Upper lobe of right lung (tissue), 1 donor: ENCODE measurements at regions not wholly inside any gene's neighbourhood (a gene's known extent, or its start where the extent isn't known, plus 50 kb on each side); places are given as distances from the start of the nearest gene placed in this dataset.

Source experiments
- ATAC-seq: fragments of 200-7000 bp; cut with Tn5 transposase; one replicate; pipeline ENCODE4 v1.9.1; 2020; ENCODE audit warnings: mild to moderate bottlenecking, moderate library complexity
- DNase-seq: peaks from one replicate; pipeline ENCODE4 v3.0.0-alpha.2; 2020
- H3K27ac ChIP-seq: fragments of 200-600 bp; one replicate; pipeline ENCODE4 v1.8.0; 2022
- H3K27me3 ChIP-seq: fragments of 200-600 bp; one replicate; pipeline ENCODE4 v1.8.0; 2022; ENCODE audit warnings: mild to moderate bottlenecking
- H3K36me3 ChIP-seq: fragments of 200-600 bp; one replicate; pipeline ENCODE4 v1.8.0; 2022
- H3K4me1 ChIP-seq: fragments of 200-600 bp; one replicate; pipeline ENCODE4 v1.8.0; 2022
- H3K4me3 ChIP-seq: fragments of 200-600 bp; one replicate; pipeline ENCODE4 v1.8.0; 2022; ENCODE audit warnings: mild to moderate bottlenecking
- H3K9me3 ChIP-seq: fragments of 200-600 bp; one replicate; pipeline ENCODE4 v1.8.0; 2022
- CTCF ChIP-seq: fragments of 200-600 bp; IDR thresholded peaks from one replicate; pipeline ENCODE4 v1.8.0; 2022; ENCODE audit warnings: antibody characterized with exemption
- intact Hi-C: fragments of 100-400 bp; cut with DNase I; formaldehyde crosslinking; loops from one replicate; pipeline ENCODE4 v1.11.0; 2022
- donor health status: DM: no; HTN: yes; CAD: no; lungs with severe emphysema.

- Histone ChIP-seq H3K27ac (no peak overlapping the region), H3K4me1 (peaks cover 3% of the 10 kb centered on the region), H3K4me3 (no peak overlapping the region), H3K36me3 (no peaks in the 10 kb centered on the region), H3K27me3 (no peaks in the 10 kb centered on the region), H3K9me3 (no peaks in the 10 kb centered on the region)
- no peak for ATAC-seq
- no peak for TF ChIP-seq CTCF
- intact Hi-C loops = no loop called here
- no peak for DNase-seq
Measured at GRCh38 chr4:125393825-125394224, 79.1 kb downstream of the FAT4 start.

GRCh38 chr4:125397226-125397625 is 82.5 kb downstream of the FAT4 start:
- Histone ChIP-seq H3K4me1 (peaks cover 3% of the 10 kb centered on the region), H3K27ac (no peak overlapping the region), H3K36me3 (no peaks in the 10 kb centered on the region), H3K9me3 (no peaks in the 10 kb centered on the region), H3K4me3 (no peak overlapping the region), H3K27me3 (no peaks in the 10 kb centered on the region)
- TF ChIP-seq CTCF = no peak
- intact Hi-C loops = no loop called here
- ATAC-seq = no peak
- DNase-seq = no peak

DNA sequence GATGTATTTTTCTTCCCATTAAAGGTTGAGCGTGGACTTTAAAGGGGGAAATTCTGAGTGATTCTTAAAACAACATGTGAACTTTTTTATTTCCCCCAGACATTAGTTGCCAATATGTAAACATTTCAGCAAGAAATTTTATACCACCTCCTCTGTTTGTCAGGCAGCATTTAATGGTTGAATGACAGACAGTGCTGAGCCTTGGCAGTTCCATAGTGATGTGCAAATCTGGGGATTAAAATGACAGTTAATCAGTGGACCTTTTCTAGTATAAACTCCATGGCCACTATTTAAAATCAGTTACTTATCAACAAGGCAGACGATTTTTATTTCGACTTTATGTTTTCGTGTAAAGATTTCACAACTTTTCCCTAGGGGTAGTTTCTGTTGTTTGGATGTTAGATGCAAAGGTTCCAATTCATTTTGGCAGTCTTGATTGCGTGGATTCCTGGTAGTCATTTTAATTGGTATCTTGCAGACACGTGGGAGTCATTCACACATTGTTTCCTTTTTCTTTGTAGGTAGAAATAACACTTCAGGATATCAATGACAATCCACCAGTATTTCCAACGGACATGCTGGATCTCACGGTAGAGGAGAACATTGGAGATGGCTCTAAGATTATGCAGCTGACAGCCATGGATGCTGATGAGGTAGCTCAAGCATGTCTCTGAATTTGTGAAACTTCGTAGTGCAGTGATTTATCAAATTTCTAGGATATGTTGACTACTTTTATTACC is 83.7 kb downstream of the FAT4 start:
- Histone ChIP-seq H3K27ac (no peak overlapping the region), H3K4me1 (no peaks in the 10 kb centered on the region), H3K27me3 (no peaks in the 10 kb centered on the region), H3K4me3 (no peak overlapping the region), H3K9me3 (no peaks in the 10 kb centered on the region), H3K36me3 (no peaks in the 10 kb centered on the region)
- no peak for TF ChIP-seq CTCF
- DNase-seq = no peak
- ATAC-seq = no peak
- intact Hi-C loops = no loop called here

GRCh38 chr4:125400756-125401155 is 86.0 kb downstream of the FAT4 start:
- DNase-seq (no peak), ATAC-seq (no peak)
- Histone ChIP-seq H3K4me3 (no peak overlapping the region), H3K27me3 (no peaks in the 10 kb centered on the region), H3K4me1 (no peaks in the 10 kb centered on the region), H3K27ac (no peak overlapping the region), H3K36me3 (no peaks in the 10 kb centered on the region), H3K9me3 (no peaks in the 10 kb centered on the region)
- intact Hi-C loops = no loop called here
- TF ChIP-seq CTCF = no peak

GRCh38 chr4:125401784-125402183 is 87.0 kb downstream of the FAT4 start:
- intact Hi-C loops = no loop called here
- no peak for TF ChIP-seq CTCF
- ATAC-seq = no peak
- no peak overlapping the region for H3K27ac ChIP-seq
- no peaks in the 10 kb centered on the region for H3K27me3 ChIP-seq
- no peaks in the 10 kb centered on the region for H3K36me3 ChIP-seq
- H3K9me3 ChIP-seq = no peaks in the 10 kb centered on the region
- H3K4me1 ChIP-seq = no peaks in the 10 kb centered on the region
- no peak for DNase-seq
- no peak overlapping the region for H3K4me3 ChIP-seq

- H3K27me3 ChIP-seq = no peaks in the 10 kb centered on the region
- H3K27ac ChIP-seq = no peak overlapping the region
- ATAC-seq = no peak
- intact Hi-C loops = no loop called here
- TF ChIP-seq CTCF = no peak
- no peaks in the 10 kb centered on the region for H3K4me1 ChIP-seq
- no peaks in the 10 kb centered on the region for H3K9me3 ChIP-seq
- no peak for DNase-seq
- peaks cover 3% of the 10 kb centered on the region for H3K36me3 ChIP-seq
- H3K4me3 ChIP-seq = no peak overlapping the region
Measured at GRCh38 chr4:125420526-125420925, 105.8 kb downstream of the FAT4 start.
